GM19372 (cell line): ENCODE measurements at regions not wholly inside any gene's neighbourhood (a gene's known extent, or its start where the extent isn't known, plus 50 kb on each side); places are given as distances from the start of the nearest gene placed in this dataset.

ENCODE experiments used
- ATAC-seq: cut with Tn5 transposase; IDR thresholded peaks from one replicate; pipeline ENCODE4 v1.9.1; 2021; ENCODE audit warnings: mild to moderate bottlenecking, low read depth, moderate library complexity; ENCODE audit not compliant: unreplicated experiment

DNA sequence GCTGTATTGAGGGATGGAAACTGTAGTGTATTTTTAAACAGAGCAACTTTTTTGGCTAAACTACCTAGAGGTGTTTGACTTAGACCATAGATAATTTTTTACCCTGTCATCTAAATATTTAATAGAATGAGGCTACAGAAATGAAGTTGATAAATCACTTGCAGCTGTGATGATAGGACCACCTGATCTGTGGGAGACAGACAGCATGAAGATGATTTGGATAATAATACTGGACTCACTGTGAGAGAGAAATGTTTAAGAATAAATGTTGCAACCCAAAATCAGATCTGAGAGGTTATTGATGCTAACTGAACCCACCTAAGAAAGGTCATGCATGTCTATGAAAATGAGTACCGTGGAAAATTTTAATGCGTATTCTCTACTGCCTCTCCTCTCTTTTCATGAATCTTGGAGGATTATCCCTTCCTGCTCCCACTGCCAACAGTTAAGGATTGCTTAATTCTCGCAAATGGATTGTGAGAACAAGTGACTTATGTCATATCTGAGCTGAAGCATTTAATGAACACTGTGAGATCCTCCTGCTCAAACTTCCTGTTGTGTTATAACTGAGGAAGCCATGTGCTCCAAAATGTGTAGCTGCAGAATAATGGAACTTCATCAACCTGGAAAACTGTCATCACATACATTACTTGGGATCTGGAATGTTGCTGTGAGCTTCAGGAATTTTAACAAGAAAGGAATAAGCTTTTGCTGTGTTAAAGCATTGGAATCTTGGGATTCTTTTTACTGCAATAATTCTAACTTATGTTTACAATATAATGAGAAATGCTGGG, 617.9 kb upstream of the CDH18 start:
- ATAC-seq = no peak

DNA sequence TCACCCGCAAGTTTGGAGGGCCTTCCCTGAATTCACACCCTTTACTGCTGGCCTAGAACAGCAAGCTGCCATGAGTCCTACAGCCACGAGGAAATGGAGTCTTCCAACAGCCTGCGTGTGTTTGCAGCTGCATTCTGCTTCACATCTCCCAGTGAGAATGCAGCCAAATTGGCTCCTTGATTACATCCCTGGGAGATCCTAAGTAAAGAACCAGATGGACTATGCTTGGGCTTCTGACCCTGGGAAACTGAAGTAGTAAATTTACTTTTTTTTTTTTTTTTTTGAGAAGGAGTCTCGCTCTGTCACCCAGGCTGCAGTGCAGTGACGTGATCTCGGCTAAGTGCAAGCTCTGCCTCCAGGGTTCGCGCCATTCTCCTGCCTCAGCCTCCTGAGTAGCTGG, 617.0 kb upstream of the CDH18 start:
- ATAC-seq = no peak

GRCh38 chr5:20601678-20602100, 613.7 kb upstream of the CDH18 start:
- no peak for ATAC-seq

GRCh38 chr5:20590356-20590755, 602.4 kb upstream of the CDH18 start:
- no peak for ATAC-seq

- no peak for ATAC-seq
These were observed 587.6 kb upstream of the CDH18 start for GRCh38 chr5:20575571-20575970.

- no peak for ATAC-seq
These were observed 586.6 kb upstream of the CDH18 start for GRCh38 chr5:20574576-20574975.

DNA sequence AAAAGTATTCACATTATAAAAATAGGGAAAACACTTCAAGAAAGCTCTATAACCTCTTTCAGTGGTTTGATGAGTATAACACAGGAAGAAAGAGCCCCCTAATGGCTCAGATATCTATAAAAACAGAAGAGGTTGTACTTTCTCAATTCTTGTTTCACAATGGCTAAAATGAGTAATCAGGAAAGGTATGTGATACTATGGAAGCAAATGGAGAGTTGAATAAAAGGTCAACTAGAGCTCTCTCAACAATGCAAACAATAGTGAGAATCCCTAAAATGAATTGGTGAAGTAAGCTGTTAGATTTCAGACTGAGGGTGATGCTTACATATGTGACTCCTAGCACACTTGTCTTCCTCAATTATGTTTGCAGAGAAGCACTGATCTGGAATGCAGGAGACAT, 584.6 kb upstream of the CDH18 start:
- ATAC-seq = no peak

DNA sequence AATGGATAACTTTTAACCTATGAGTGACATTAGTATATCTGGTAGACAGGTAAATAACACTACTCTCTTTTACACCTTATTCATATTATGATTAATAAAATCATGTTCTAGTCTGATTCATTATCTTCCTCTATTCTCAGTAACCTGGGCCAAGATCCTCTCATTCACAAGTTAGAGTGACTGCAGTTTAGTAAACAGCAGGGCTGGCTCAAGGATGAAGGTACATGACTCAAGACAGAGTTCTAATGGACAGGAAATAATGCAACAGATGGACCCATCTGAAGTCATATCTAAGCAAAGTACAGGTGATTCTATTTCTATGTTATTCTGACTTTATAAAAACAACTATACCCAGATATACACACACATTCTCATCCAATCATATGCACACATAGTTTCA, 582.5 kb upstream of the CDH18 start:
- no peak for ATAC-seq

DNA sequence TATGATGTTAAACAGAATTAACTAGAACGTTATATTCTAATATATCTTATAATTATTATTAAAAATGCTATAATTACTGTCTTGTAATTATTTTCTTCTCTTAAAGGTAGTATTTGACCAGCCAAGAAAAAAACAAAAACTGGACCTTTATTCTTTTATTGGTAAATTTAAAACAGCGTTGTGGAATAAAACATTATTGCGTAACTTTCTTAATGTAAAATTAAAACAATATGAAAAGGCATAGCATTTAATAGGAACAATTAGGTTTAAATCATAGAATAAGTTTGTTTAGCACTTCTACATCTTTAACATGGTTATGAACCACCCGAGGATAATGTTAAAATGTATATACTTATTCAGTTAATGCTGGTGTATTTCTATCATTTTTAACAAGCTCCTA, 574.5 kb upstream of the CDH18 start:
- ATAC-seq = no peak

- no peak for ATAC-seq
These were observed 571.8 kb upstream of the CDH18 start for GRCh38 chr5:20559845-20560244.

DNA sequence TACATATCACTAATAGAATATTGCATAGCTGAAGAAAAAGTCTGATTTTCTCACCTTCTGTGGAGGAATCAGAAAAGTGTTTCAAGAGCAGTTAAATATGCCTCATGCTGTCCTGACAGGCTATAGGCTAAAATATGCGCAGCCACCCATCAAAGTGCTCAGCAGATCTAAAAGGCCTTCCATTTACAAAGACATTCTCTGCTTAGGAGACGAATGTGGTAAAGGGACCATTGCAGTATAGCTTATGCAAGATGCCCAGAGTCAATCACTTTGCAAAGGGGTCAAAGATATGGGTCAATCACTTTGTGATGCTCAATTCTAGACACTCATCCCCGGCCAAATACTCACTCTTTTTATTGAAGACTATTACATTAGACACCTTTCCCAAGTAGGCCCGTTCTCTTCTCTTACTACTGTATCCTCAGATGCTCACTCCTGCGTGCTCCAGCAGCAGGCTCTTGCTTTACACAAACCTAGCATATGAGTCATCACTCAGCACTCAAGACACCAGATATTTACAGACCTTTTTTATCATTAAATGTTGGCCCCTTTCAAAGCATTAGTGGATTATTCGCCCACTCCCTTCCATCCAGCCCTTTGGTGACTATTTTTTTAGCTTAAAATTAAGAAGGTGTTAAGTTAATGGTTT, 568.2 kb upstream of the CDH18 start:
- no peak for ATAC-seq

- ATAC-seq = no peak
These were observed 567.0 kb upstream of the CDH18 start for GRCh38 chr5:20555034-20555433.

DNA sequence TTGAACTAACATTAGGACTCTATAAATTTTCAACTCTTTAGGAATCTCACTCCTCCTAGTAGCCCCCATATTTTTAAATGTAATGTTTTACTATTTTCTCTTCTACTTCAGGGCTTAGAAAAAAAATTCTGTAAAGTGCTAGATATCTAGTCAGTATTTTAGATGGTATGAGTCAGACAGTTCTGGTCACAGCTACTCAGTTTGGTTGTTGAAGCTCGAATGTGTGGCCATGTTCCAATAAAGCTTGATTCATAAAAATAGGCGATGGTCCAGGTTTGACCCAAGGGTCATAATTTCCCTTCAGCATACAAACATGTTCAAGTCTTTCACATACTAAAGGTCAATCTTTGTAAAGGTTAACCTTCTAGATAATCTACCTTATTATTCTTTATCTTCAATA, 566.0 kb upstream of the CDH18 start:
- no peak for ATAC-seq

- ATAC-seq = no peak
These were observed 550.1 kb upstream of the CDH18 start for GRCh38 chr5:20537911-20538703.

- no peak for ATAC-seq
These were observed 548.8 kb upstream of the CDH18 start for GRCh38 chr5:20536813-20537212.

- ATAC-seq = no peak
These were observed 548.3 kb upstream of the CDH18 start for GRCh38 chr5:20536341-20536740.

DNA sequence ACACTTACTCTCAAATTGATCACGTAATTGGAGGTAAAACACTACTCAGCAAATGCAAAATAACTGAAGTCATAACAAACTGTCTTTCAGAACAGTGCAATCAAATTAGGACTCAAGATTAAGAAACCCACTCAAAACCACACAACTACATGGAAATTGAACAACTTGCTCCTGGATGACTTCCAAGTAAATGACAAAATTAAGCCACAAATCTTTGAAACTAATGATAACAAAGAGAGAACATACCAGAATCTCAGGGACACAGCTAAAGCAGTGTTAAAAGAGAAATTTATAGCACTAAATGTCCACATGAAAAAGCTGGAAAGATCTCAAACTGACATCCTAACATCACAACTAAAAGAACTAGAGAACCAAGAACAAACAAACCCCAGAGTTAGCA, 540.5 kb upstream of the CDH18 start:
- no peak for ATAC-seq

DNA sequence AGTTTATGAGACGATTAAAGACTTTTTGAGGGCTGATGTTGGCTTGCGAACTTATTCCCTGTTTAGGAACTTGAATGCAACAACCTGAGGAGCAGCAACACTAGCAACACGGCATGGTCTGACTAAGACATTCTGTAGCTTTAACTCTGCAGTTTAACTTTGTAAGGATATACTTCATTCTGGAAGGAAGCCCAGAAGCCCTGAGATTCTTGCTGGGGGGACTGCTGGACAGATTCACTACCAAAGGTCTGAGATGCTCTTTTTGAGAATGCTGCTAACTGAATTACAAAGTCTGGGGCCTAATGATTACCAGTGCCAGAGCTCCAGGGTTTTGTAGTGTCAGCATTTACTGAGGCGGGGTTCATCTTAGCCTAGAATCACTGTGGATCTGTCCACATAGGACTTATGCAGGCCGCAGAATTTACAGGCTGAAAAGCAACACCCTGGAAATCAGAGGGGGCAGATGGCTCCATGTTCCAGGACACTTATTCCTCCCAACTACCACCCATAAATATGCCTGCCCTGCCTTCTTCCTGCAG, 537.1 kb upstream of the CDH18 start:
- ATAC-seq = no peak

DNA sequence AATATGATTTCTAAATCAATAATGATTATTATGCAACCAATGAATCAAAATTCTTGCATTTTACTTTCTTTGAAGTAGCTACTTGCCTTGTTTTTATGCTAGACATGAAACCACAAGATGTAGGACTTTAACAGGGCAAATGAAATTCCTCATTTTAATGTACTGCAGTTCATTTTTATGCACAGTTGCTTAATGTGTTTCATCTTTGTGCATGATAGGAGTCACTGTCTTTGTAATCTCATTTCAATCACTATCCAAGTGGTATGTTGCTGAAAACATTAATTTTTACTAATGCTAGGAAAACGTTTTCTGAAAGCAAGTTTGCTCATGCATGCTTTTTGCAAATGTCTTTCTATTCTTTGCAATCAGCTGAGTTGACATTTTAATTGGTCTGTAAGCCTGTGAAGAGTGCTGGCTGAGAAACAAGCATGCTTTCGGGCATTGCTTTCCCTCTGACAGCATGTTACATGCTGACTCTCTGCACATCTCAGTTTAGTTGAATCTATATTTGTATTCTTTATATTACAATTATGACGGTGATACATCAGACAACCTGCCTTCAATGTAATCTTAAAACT, 535.0 kb upstream of the CDH18 start:
- no peak for ATAC-seq

DNA sequence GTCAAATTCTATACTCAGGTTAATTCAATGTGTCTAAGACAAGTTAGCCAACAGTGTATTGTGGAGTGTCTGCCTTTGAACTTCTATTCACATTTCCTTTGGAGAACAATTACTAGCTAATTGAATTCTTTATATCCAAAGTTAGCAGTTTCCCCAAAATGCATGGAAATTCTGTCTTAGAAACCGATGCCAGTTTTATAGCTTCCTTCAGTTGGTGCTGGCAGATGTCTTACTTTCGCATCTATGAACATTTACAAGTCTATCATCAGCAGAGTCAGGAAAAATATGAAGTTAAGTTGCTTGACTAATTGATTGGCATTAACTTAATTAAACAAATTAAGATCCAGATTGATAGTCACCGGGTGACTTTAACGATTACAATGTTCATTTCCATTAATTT, 527.6 kb upstream of the CDH18 start:
- no peak for ATAC-seq

GRCh38 chr5:20514145-20514544, 526.1 kb upstream of the CDH18 start:
- ATAC-seq = no peak
